Neural cell (in vitro differentiated cells): ENCODE measurements at regions not wholly inside any gene's neighbourhood (a gene's known extent, or its start where the extent isn't known, plus 50 kb on each side); places are given as distances from the start of the nearest gene placed in this dataset.

ENCODE experiments used
- H2AFZ ChIP-seq: fragments of 200-600, 300-800 bp; sonication (generic), shearing (Covaris generic); 2 replicates; pipeline ENCODE4 v1.6.0; 2014; ENCODE audit warnings: low read depth, mild to moderate bottlenecking, antibody characterized with exemption, low read length, moderate library complexity
- H3F3A ChIP-seq: fragments of 200-600 bp; shearing (Covaris generic); 2 replicates; pipeline ENCODE4 v1.6.1; 2016; ENCODE audit warnings: mild to moderate bottlenecking, moderate library complexity, mixed read lengths, antibody characterized with exemption, low read length; ENCODE audit not compliant: insufficient read depth, poor library complexity, severe bottlenecking
- H3K27ac ChIP-seq: fragments of 200-600, 300-800 bp; sonication (generic), shearing (Covaris generic); 2 replicates; pipeline ENCODE4 v1.5.1; 2014; ENCODE audit warnings: mild to moderate bottlenecking, low read length, moderate library complexity
- H3K27me3 ChIP-seq: fragments of 300-800, 200-600 bp; sonication (generic), shearing (Covaris generic); 2 replicates; pipeline ENCODE4 v1.6.0; 2014; ENCODE audit warnings: mild to moderate bottlenecking, low read depth, low read length, moderate library complexity; ENCODE audit not compliant: insufficient read depth
- H3K36me3 ChIP-seq: fragments of 300-800, 200-600 bp; sonication (generic), shearing (Covaris generic); 2 replicates; pipeline ENCODE4 v1.5.1; 2014; ENCODE audit warnings: mild to moderate bottlenecking, antibody characterized with exemption, low read length, moderate library complexity; ENCODE audit not compliant: insufficient read depth
- H3K4me2 ChIP-seq: fragments of 300-800, 200-600 bp; sonication (generic), shearing (Covaris generic); 2 replicates; pipeline ENCODE4 v1.6.0; 2014; ENCODE audit warnings: mild to moderate bottlenecking, low read length
- H3K4me3 ChIP-seq: fragments of 300-800, 200-600 bp; sonication (generic), shearing (Covaris generic); 2 replicates; pipeline ENCODE4 v1.5.1; 2014; ENCODE audit warnings: mild to moderate bottlenecking, low read length, moderate library complexity
- H3K79me2 ChIP-seq: fragments of 200-600 bp; shearing (Covaris generic); replicated peaks from 2 replicates; pipeline ENCODE4 v1.6.0; 2014; ENCODE audit warnings: mild to moderate bottlenecking, low read length, moderate library complexity; ENCODE audit not compliant: insufficient read depth
- H3K9ac ChIP-seq: fragments of 300-800, 200-600 bp; sonication (generic), shearing (Covaris generic); 2 replicates; pipeline ENCODE4 v1.6.1; 2016; ENCODE audit warnings: mild to moderate bottlenecking, low read length, mixed read lengths
- H3K9me2 ChIP-seq: fragments of 200-600 bp; shearing (Covaris generic); 2 replicates; pipeline ENCODE4 v1.6.1; 2016; ENCODE audit warnings: mild to moderate bottlenecking, low read length, mixed read lengths; ENCODE audit not compliant: insufficient read depth
- H3K9me3 ChIP-seq: fragments of 200-600, 300-800 bp; sonication (generic), shearing (Covaris generic); 2 replicates; pipeline ENCODE4 v1.6.1; 2016; ENCODE audit warnings: mild to moderate bottlenecking, mixed run types, low read length, moderate library complexity, mixed read lengths
- H4K20me1 ChIP-seq: fragments of 200-600 bp; shearing (Covaris generic); 2 replicates; pipeline ENCODE4 v1.6.1; 2016; ENCODE audit warnings: mild to moderate bottlenecking, mixed run types; ENCODE audit not compliant: insufficient read depth
- EP300 ChIP-seq: fragments of 450-650 bp; conservative IDR thresholded peaks from 2 replicates; pipeline ENCODE4 v1.6.1; 2014; ENCODE audit warnings: antibody characterized with exemption, mild to moderate bottlenecking, moderate library complexity; ENCODE audit not compliant: poor library complexity, severe bottlenecking
- EZH2 ChIP-seq: fragments of 200-600, 300-800 bp; shearing (Covaris generic), sonication (generic); IDR thresholded peaks from 2 replicates; pipeline ENCODE4 v1.6.1; 2014; ENCODE audit warnings: antibody characterized with exemption, low read length, borderline replicate concordance, mild to moderate bottlenecking; ENCODE audit not compliant: insufficient read depth, poor library complexity, severe bottlenecking
- MXI1 ChIP-seq: fragments of 450-650 bp; conservative IDR thresholded peaks from 2 replicates; pipeline ENCODE4 v1.6.1; 2014; ENCODE audit warnings: antibody characterized with exemption, mild to moderate bottlenecking; ENCODE audit not compliant: poor library complexity, severe bottlenecking
- POLR2AphosphoS5 ChIP-seq: IDR thresholded peaks from 2 replicates; pipeline ENCODE4 v1.6.1; 2012
- RAD21 ChIP-seq: fragments of 450-650 bp; conservative IDR thresholded peaks from 2 replicates; pipeline ENCODE4 v1.6.1; 2014; ENCODE audit warnings: antibody characterized with exemption, mild to moderate bottlenecking, moderate library complexity
- SMC3 ChIP-seq: fragments of 450-650 bp; conservative IDR thresholded peaks from 2 replicates; pipeline ENCODE4 v1.6.1; 2014; ENCODE audit warnings: antibody characterized with exemption, mild to moderate bottlenecking, moderate library complexity; ENCODE audit not compliant: poor library complexity
- TAF1 ChIP-seq: IDR thresholded peaks from 2 replicates; pipeline ENCODE4 v1.6.1; 2012; ENCODE audit warnings: low read depth
- TF ChIP-seq, protein P1 (sequence below): fragments of 450-650 bp; IDR thresholded peaks from 2 replicates; pipeline ENCODE4 v1.5.1; 2014; ENCODE audit warnings: antibody characterized with exemption, mild to moderate bottlenecking, moderate library complexity; ENCODE audit not compliant: poor library complexity, severe bottlenecking
- TF ChIP-seq, protein P2 (sequence below): IDR thresholded peaks from 2 replicates; pipeline ENCODE4 v1.6.1; 2012; ENCODE audit warnings: borderline replicate concordance

DNA sequence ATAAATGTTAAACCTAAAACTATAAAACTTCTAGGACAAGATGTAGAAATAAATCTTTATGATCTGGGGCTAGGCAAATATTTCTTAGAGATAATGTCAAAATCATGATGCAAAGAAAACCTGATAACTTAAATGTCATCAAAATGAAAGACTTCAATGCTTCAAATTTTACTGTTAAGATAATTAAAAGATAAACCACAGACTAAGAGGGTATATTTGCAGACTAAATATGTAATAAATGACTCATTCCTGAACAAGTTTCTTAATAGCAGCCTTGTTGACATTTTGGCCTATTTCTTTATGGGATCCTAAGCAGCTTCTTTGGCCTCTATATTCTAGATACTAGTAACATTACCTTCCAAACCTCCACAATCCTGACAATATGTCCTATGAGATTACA, 2878.3 kb upstream of the PCDH20 start:
- no peaks in the 10 kb centered on the region for H3K9me3 ChIP-seq
- H3K27ac ChIP-seq, result no peak overlapping the region
- no peak overlapping the region for H3K9ac ChIP-seq
- no peaks in the 10 kb centered on the region for H3F3A ChIP-seq
- H3K4me2 ChIP-seq, result no peak overlapping the region
- H3K36me3 ChIP-seq, result no peaks in the 10 kb centered on the region
- H4K20me1 ChIP-seq, result no peaks in the 10 kb centered on the region
- H3K9me2 ChIP-seq, result no peaks in the 10 kb centered on the region
- TF ChIP-seq MXI1 (no peak), EP300 (no peak), TAF1 (no peak), EZH2 (no peak), POLR2AphosphoS5 (no peak), RAD21 (no peak), SMC3 (no peak)
- TF ChIP-seq, protein P1, sequence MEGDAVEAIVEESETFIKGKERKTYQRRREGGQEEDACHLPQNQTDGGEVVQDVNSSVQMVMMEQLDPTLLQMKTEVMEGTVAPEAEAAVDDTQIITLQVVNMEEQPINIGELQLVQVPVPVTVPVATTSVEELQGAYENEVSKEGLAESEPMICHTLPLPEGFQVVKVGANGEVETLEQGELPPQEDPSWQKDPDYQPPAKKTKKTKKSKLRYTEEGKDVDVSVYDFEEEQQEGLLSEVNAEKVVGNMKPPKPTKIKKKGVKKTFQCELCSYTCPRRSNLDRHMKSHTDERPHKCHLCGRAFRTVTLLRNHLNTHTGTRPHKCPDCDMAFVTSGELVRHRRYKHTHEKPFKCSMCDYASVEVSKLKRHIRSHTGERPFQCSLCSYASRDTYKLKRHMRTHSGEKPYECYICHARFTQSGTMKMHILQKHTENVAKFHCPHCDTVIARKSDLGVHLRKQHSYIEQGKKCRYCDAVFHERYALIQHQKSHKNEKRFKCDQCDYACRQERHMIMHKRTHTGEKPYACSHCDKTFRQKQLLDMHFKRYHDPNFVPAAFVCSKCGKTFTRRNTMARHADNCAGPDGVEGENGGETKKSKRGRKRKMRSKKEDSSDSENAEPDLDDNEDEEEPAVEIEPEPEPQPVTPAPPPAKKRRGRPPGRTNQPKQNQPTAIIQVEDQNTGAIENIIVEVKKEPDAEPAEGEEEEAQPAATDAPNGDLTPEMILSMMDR, result no peak
- TF ChIP-seq, protein P2, sequence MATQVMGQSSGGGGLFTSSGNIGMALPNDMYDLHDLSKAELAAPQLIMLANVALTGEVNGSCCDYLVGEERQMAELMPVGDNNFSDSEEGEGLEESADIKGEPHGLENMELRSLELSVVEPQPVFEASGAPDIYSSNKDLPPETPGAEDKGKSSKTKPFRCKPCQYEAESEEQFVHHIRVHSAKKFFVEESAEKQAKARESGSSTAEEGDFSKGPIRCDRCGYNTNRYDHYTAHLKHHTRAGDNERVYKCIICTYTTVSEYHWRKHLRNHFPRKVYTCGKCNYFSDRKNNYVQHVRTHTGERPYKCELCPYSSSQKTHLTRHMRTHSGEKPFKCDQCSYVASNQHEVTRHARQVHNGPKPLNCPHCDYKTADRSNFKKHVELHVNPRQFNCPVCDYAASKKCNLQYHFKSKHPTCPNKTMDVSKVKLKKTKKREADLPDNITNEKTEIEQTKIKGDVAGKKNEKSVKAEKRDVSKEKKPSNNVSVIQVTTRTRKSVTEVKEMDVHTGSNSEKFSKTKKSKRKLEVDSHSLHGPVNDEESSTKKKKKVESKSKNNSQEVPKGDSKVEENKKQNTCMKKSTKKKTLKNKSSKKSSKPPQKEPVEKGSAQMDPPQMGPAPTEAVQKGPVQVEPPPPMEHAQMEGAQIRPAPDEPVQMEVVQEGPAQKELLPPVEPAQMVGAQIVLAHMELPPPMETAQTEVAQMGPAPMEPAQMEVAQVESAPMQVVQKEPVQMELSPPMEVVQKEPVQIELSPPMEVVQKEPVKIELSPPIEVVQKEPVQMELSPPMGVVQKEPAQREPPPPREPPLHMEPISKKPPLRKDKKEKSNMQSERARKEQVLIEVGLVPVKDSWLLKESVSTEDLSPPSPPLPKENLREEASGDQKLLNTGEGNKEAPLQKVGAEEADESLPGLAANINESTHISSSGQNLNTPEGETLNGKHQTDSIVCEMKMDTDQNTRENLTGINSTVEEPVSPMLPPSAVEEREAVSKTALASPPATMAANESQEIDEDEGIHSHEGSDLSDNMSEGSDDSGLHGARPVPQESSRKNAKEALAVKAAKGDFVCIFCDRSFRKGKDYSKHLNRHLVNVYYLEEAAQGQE, result no peak
- H3K4me3 ChIP-seq, result no peak overlapping the region
- H3K79me2 ChIP-seq, result no peaks in the 10 kb centered on the region
- H2AFZ ChIP-seq, result no peak overlapping the region
- H3K27me3 ChIP-seq, result no peaks in the 10 kb centered on the region

DNA sequence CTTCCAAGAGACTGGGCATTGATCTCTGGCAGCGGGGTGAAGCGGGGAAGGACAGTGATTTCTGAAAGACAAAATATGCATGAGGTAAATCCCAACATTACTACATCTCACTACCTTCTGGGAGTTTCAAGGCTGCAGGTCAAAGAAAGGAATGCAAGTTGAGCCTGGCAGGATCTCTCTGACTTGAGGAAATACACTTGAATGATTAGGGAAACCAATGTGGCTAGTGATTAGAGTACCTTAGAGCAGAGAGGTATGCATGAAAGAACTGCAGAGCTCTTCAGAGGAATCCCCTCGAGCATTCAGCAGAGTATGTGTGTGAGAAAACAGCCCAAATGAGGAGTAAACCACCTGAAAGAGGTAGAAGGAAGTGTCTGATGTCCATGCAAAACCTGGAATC, 2874.1 kb upstream of the PCDH20 start:
- H3K4me3 ChIP-seq, result no peak overlapping the region
- H2AFZ ChIP-seq, result no peak overlapping the region
- H3F3A ChIP-seq, result no peaks in the 10 kb centered on the region
- H3K36me3 ChIP-seq, result no peaks in the 10 kb centered on the region
- TF ChIP-seq EZH2, result no peak
- TF ChIP-seq MXI1, result no peak
- TF ChIP-seq SMC3, result no peak
- no peak for TF ChIP-seq POLR2AphosphoS5
- no peak for TF ChIP-seq TAF1
- no peak for TF ChIP-seq EP300
- TF ChIP-seq RAD21, result no peak
- TF ChIP-seq, protein P1, result no peak
- TF ChIP-seq, protein P2, result no peak
- H3K9ac ChIP-seq, result no peak overlapping the region
- no peak overlapping the region for H3K27ac ChIP-seq
- no peaks in the 10 kb centered on the region for H3K27me3 ChIP-seq
- H4K20me1 ChIP-seq, result no peaks in the 10 kb centered on the region
- no peaks in the 10 kb centered on the region for H3K79me2 ChIP-seq
- H3K9me2 ChIP-seq, result no peaks in the 10 kb centered on the region
- H3K4me2 ChIP-seq, result no peak overlapping the region
- no peaks in the 10 kb centered on the region for H3K9me3 ChIP-seq
